ENCODE measurements at regions not wholly inside any gene's neighbourhood (a gene's known extent, or its start where the extent isn't known, plus 50 kb on each side); places are given as distances from the start of the nearest gene placed in this dataset.
A peak's percentile ranks its signal among the peaks of the same experiment; 100 is the strongest.

DNA sequence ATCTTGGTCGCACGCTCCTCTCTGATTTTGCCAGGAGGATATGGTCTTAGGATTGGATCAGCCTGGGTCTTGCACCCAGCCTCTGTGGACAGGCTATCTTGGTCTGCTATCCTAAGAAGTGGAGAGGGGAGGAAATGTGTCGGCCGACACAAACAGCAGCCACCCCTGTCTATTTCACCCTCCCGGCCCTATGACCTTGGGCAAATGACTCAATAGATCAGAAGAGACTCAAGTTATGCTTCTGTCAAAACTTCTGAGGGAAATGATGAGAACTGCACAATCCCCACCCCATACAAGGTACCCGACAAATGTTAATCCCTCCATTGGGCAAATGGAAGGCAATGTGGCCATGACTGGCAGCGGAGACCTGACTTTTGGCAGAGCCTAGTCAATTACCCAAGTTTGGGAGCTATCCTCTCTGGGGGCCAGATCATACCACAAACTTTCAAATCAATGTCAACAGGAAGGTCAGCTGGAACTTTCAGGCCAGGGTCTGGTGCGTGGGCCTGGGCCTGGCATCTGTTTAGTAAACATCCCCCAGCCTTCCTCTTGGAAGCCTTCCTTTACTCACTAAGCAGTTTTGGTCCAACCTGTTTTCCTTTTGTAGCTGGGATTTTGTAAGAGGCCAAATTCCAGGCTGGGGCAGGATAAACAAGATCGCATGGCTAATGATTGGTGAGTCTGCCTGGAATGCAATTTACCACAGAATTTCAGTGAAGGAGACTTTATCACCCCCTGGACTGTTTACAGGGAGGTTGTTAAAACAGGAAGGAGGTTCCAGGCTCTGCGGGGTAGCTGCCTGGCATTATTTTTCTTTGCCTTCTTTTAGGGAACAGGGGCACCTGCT, 64.2 kb upstream of the CPEB4 start:
- TF ChIP-seq JUND (IDR thresholded peaks at IDR 0.05; ENCODE audit: low read depth) = peak; percentile 94
- in situ Hi-C loops (cut with HindIII; ENCODE audit: low pct_unique_long_range_greater_than_20kb, low sequenced_read_pairs) = no loop called here
- peak; percentile 64 to 99 for DNase-seq (ENCODE audit: low read depth in 1 of 2, low spot score in 1 of 2)

DNA sequence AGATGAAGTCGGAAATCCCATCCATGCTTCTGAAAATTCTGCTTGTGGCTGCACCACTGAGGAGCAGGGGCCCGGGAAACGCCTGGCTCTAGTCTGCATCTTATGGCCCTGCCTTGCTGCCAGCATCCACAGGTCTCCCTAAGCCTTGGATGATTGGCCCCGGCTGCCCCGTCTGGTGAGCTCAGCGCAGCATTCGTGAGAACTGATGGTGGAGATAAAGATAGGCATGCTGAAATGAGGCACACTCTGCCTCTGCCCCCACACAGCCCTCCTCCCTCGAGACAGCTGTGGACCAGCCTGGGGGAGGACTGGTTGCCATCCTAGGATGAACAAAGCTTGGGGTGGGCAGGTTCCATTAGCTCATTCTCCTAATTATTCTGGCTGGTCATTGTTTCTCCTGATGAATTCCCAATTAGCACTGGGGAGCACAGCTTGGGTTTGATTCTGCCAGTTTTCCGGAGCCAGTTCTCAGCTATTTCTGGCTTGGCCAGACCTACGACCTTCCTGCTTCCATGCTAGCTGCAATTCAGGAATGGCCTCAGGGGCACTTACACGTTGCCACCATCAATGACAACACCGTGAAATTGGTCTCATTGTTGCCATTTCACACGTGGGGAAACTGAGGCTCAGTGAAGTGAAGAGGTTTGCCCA, 62.8 kb upstream of the CPEB4 start:
- peak; percentile 21 to 96 for DNase-seq (ENCODE audit: low read depth in 1 of 2, low spot score in 1 of 2)
- in situ Hi-C loops (cut with HindIII; ENCODE audit: low pct_unique_long_range_greater_than_20kb, low sequenced_read_pairs) = no loop called here
- TF ChIP-seq JUND (IDR thresholded peaks at IDR 0.05; ENCODE audit: low read depth) = no peak

DNA sequence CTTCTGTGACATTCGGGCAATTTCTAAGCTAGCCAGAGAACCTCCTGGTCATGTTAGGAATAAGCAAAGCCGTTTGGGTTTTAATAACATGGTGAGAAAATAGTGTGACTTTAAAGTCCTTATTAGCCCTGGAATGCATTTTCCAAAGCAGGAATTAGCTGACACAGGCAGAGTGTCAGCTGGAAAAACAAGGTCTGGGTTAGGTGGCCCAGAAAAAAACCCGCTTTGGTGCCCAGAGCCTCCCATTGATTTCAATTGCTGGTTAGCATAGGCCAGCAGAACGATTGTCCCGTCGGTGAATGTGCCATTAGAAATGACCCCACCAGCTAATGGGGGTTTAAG, 62.1 kb upstream of the CPEB4 start:
- DNase-seq (ENCODE audit: low read depth in 1 of 2, low spot score in 1 of 2) = no peak
- TF ChIP-seq JUND (IDR thresholded peaks at IDR 0.05; ENCODE audit: low read depth) = no peak
- in situ Hi-C loops (cut with HindIII; ENCODE audit: low pct_unique_long_range_greater_than_20kb, low sequenced_read_pairs) = no loop called here

DNA sequence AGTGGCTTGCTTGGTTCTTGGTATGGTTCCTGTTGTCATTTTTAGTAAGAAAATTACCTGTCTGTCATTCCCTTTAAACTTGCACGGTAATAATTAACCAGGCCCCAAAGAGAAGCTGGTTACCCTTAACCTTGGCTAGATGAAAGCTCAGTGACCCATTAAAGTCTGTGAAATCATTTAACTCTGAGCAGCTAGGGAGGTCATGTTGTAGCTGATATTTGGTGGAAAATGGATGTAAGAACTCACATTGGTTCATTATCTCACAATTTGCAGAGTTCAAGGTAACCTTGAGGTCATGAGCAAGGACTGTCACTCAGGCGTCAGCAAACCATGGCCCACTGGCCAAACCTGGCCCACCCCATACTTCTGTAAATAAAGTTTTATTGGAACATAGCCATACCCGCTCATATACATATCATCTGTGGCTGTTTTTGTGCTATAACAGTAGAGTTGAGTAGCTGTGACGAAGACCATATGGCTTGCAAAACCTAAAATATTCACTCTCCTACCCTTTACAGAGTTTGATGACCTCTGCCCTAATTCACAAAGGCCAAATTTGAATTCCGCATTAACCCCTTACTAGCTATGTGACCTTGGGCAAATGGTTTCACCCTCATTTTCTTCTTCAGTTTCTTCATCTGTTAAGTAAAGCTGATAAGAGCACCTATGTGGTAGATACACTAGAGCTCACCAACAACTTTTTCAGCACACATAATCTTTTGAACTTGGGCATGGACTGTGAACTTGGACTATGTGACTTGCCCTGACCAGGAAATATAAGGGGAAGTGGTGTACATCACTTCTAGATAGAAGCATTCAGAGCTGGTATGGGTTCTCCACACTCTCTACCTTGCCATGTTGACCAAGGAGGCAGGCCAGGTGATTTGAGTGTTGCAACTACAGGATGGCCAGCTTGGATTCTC, 61.5 kb upstream of the CPEB4 start:
- no peak for TF ChIP-seq JUND (IDR thresholded peaks at IDR 0.05; ENCODE audit: low read depth)
- in situ Hi-C loops (cut with HindIII; ENCODE audit: low pct_unique_long_range_greater_than_20kb, low sequenced_read_pairs) = no loop called here
- no peak for DNase-seq (ENCODE audit: low read depth in 1 of 2, low spot score in 1 of 2)

DNA sequence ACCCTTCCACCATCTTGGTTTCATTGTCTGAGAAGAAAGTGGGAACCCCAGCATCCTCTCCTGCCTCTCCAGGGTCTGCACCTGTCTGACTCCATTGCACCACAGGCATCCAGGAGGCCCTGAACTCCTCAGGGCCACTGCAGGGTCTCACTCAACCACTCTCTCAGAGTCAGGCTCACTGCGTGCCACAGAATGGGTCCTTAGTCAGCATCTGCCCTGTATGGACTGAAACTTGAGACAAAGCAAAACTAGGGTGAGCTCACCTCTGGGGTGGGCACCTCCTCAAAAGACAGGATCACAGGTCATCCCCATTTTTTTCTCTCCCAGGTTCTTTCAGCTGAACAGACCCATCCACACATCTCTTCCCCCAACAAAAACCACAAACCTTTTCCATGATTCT, 59.2 kb upstream of the CPEB4 start:
- in situ Hi-C loops (cut with HindIII; ENCODE audit: low pct_unique_long_range_greater_than_20kb, low sequenced_read_pairs) = no loop called here
- no peak for TF ChIP-seq JUND (IDR thresholded peaks at IDR 0.05; ENCODE audit: low read depth)
- no peak for DNase-seq (ENCODE audit: low read depth in 1 of 2, low spot score in 1 of 2)

DNA sequence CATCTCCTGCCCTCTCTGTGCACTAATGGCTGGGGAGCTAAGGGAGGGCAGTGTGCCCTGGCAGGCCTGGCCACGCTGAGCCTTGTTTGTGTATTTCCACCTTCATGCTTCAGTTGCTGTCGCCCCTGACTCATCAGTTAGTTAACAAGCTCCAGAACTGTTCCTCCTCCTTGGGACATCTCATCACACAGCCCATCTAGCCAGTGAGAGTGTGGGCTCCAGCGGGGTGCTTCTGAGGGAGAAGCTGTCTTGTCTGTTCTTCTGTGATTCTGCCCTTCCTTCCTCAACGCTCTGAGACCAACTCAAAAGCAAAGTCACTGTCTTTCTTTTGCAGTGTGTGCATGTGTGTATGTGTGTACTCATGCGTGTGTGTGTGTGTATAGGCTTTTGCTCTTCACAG, 58.3 kb upstream of the CPEB4 start:
- in situ Hi-C loops (cut with HindIII; ENCODE audit: low pct_unique_long_range_greater_than_20kb, low sequenced_read_pairs) = no loop called here
- no peak for DNase-seq (ENCODE audit: low read depth in 1 of 2, low spot score in 1 of 2)
- no peak for TF ChIP-seq JUND (IDR thresholded peaks at IDR 0.05; ENCODE audit: low read depth)

DNA sequence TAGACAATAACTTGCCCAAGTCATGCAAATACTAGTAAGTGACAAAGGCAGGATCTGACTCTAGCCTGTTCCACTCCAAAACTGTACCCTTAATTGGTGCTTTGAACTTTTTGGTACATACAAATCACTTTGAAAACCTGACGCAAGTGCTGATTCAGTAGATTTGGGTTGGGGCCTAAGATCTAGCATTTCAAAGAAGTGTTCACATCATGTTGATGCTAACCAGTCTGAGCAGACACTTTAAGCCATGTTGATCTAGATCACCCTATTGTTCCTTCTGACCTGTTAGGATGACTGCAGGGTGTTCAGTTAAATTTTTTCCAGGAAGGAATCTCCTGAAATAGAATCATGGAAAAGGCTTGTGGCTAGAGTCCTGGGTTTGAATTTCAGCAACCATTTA, 57.7 kb upstream of the CPEB4 start:
- in situ Hi-C loops (cut with HindIII; ENCODE audit: low pct_unique_long_range_greater_than_20kb, low sequenced_read_pairs) = no loop called here

DNA sequence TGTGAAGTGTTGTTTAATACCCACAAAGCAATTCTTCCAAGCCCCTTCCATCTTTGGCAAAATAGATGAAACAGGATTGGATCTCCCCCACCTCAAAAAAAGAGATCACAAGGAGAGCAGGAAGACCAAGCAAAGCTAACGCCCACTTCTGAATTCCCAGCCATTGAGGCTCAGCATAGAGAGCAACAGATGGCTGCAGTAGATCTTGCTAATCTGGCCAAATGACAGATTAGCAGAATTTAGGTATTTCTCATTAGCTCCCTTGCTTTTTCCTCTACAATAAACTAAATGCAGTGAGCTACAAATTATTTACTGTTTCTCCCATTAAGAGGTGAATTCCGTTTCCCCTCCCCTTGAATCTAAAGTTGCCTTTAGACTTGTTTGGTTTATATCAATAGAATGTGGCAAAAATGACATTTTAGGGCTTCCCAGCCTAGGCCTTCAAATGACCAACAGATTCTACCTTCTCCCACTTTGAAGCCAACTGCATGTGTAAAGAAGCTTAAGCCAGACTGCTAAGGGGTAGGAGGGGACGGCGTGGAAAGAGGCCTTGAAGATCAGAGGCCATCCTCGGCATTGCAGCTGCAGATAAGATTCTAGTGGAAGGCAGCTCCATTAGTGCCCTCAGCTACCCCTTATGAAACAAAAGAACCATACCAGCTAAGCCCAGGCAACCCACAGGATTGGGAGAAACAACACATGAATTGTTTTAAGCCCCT, 56.8 kb upstream of the CPEB4 start:
- no peak for DNase-seq (ENCODE audit: low read depth in 1 of 2, low spot score in 1 of 2)

More for the DNA sequence above, 57.7 kb upstream of the CPEB4 start:
- no peak for DNase-seq (ENCODE audit: low read depth in 1 of 2, low spot score in 1 of 2)
- TF ChIP-seq JUND (IDR thresholded peaks at IDR 0.05; ENCODE audit: low read depth) = no peak

DNA sequence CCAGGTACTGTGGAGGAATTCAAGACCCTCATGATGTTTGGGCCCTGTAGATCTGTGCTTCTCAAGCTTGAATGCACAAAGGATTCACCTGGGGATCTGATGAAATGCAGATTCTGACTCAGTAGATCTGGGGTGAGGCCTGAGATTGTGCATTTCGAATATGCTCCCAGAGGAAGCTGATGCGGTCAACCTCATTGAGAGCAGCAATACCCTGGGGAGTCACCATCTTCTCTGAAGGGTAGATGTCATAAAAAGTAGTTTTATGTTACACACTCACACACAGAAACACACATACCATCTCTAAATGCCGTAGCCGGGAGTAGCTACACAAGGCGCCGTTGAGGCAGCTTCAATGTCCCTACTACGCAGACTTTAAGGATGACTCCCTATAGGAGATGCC, 55.8 kb upstream of the CPEB4 start:
- no peak for DNase-seq (ENCODE audit: low read depth in 1 of 2, low spot score in 1 of 2)
- no peak for TF ChIP-seq JUND (IDR thresholded peaks at IDR 0.05; ENCODE audit: low read depth)
- in situ Hi-C loops (cut with HindIII; ENCODE audit: low pct_unique_long_range_greater_than_20kb, low sequenced_read_pairs) = no loop called here

More for the DNA sequence above, 56.8 kb upstream of the CPEB4 start:
- in situ Hi-C loops (cut with HindIII; ENCODE audit: low pct_unique_long_range_greater_than_20kb, low sequenced_read_pairs) = no loop called here
- TF ChIP-seq JUND (IDR thresholded peaks at IDR 0.05; ENCODE audit: low read depth) = no peak

DNA sequence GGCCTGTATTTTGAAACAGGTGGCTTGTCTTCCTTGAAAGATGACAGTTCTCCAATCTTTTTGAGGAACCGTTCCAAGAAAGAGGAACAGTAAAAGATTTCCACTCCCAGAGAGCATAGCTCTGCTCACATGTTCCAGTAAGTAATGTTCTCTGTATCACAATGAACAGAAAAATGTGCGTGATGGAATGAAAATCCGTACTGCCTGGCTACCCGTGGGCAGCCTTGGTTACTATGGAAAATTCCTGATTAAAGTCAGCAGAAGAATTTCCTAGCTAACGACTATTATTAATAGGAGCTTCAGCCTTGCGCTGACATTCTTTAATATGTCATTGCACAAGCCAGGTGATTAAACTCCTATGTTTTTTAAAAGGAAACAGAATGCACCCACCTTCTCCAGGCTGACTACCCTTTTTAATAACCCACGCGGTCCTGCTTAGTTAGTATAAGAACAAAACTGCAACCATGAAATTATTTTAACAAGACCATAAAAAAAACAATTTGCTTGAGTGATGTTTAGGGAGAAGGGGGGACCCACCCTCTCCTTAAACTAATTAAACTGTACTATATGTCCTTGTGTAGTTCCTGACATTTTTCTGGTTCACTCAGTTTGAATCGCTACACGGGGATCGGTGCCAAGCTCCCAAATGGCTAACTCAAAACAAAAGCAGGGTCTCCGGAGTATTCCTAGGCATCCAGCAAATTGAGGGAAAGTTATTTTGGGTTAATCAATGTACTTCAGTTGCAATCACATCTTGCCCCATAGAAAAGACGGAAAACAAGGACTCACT, 54.8 kb upstream of the CPEB4 start:
- no peak for DNase-seq (ENCODE audit: low read depth in 1 of 2, low spot score in 1 of 2)
- in situ Hi-C loops (cut with HindIII; ENCODE audit: low pct_unique_long_range_greater_than_20kb, low sequenced_read_pairs) = no loop called here

DNA sequence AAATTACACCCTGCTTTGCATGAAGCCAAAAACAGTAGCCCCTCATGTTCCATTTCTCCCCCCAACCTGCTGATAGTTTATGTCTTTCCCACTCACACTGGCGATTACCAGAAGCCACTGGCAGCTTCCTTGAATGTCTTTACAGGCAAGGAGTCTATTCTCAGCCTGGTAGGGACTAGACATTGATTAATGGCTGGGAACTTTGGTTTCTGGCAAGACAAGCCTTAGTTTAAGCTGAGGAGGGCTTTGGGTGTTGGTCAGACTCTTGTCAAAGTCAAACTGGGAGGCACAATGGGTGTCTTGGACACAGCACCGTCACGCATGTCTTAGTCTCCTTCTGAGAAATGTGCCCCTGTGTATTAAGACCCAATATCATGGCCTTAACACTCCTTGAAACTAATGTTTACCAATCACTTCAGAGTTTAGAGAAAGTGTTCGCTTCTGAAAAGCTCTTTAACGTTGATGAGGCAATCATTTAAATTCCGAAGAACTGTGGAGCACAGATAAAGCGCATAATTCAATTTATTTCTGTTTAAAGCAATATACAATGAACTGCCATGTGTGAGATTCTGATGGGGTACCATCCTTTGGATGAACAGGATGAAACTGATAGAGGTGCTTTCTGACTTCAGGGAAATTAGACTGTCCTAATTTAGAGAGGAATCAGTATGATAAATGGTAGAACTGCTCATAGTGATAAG, 53.9 kb upstream of the CPEB4 start:
- no peak for DNase-seq (ENCODE audit: low read depth in 1 of 2, low spot score in 1 of 2)
- no peak for TF ChIP-seq JUND (IDR thresholded peaks at IDR 0.05; ENCODE audit: low read depth)
- in situ Hi-C loops (cut with HindIII; ENCODE audit: low pct_unique_long_range_greater_than_20kb, low sequenced_read_pairs) = no loop called here

More for the DNA sequence above, 54.8 kb upstream of the CPEB4 start:
- TF ChIP-seq JUND (IDR thresholded peaks at IDR 0.05; ENCODE audit: low read depth) = no peak

All from T47D (cell line).